ENCODE measurements at regions not wholly inside any gene's neighbourhood (a gene's known extent, or its start where the extent isn't known, plus 50 kb on each side); places are given as distances from the start of the nearest gene placed in this dataset.

DNA sequence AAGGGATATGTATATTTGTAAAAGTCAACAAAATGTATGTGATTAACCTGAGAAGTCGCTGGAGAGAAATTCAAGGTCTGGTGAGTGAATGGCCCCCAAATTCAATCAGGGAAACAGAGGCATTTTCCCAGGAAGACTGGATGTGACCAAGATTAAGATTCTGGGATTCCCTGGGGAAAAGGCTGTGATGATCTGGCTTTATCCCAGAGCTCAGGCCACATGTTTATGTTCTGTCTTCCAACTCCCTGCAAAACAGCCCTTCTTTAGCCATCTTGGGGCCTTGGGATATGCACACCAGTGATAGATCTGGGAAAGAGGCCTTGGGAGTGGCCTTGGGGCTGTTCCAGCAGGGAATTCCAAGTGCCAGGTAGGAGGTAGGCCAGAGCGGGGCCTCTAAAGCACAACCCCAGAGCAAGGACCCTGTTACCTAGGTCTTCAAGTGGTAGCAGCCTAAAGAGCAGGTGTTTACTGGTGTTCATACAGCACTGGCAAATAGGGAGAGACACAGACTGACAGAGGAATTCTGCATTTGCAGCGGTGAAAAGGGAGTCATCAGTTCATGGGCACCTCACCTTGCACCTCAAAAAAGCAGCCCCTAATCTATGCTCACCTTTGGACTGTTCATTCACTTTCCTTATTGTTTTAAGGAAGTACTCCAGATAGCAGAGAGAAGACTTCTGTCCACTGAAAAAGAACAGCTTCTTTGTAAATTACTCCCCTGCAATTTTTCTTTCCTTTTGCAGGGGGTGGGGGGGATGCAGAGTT is 312.4 kb downstream of the BUD13 start:
- TF ChIP-seq, protein P1, sequence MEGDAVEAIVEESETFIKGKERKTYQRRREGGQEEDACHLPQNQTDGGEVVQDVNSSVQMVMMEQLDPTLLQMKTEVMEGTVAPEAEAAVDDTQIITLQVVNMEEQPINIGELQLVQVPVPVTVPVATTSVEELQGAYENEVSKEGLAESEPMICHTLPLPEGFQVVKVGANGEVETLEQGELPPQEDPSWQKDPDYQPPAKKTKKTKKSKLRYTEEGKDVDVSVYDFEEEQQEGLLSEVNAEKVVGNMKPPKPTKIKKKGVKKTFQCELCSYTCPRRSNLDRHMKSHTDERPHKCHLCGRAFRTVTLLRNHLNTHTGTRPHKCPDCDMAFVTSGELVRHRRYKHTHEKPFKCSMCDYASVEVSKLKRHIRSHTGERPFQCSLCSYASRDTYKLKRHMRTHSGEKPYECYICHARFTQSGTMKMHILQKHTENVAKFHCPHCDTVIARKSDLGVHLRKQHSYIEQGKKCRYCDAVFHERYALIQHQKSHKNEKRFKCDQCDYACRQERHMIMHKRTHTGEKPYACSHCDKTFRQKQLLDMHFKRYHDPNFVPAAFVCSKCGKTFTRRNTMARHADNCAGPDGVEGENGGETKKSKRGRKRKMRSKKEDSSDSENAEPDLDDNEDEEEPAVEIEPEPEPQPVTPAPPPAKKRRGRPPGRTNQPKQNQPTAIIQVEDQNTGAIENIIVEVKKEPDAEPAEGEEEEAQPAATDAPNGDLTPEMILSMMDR (IDR thresholded peaks at IDR 0.05) = no peak
- TF ChIP-seq ESRRA (IDR thresholded peaks at IDR 0.05; ENCODE audit: borderline replicate concordance, low read length) (no peak), MAFK (IDR thresholded peaks at IDR 0.05; ENCODE audit: partially characterized antibody) (no peak), TFCP2L1 (CRISPR knock-in tag; IDR thresholded peaks at IDR 0.05) (no peak), RAD21 (conservative IDR thresholded peaks at IDR 0.05 in 1 of 2, IDR thresholded peaks at IDR 0.05 in 1 of 2) (no peak), HOXA7 (CRISPR knock-in tag; IDR thresholded peaks at IDR 0.05) (no peak), SREBF2 (IDR thresholded peaks at IDR 0.05) (no peak)
- TF ChIP-seq, protein P2, sequence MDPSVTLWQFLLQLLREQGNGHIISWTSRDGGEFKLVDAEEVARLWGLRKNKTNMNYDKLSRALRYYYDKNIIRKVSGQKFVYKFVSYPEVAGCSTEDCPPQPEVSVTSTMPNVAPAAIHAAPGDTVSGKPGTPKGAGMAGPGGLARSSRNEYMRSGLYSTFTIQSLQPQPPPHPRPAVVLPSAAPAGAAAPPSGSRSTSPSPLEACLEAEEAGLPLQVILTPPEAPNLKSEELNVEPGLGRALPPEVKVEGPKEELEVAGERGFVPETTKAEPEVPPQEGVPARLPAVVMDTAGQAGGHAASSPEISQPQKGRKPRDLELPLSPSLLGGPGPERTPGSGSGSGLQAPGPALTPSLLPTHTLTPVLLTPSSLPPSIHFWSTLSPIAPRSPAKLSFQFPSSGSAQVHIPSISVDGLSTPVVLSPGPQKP (IDR thresholded peaks at IDR 0.05; ENCODE audit: low read depth, low read length) = no peak
